BLaER1 (cell line): ENCODE measurements at regions not wholly inside any gene's neighbourhood (a gene's known extent, or its start where the extent isn't known, plus 50 kb on each side); places are given as distances from the start of the nearest gene placed in this dataset.

Experiments used
- H3K27ac ChIP-seq: shearing (Covaris generic); formaldehyde crosslinking; 2 replicates; pipeline ENCODE4 v1.8.1; 2022
- H3K27me3 ChIP-seq: shearing (Covaris generic); formaldehyde crosslinking; 2 replicates; pipeline ENCODE4 v1.8.1; 2022
- H3K36me3 ChIP-seq: shearing (Covaris generic); formaldehyde crosslinking; 2 replicates; pipeline ENCODE4 v1.8.1; 2022
- H3K4me1 ChIP-seq: shearing (Covaris generic); formaldehyde crosslinking; 2 replicates; pipeline ENCODE4 v1.8.1; 2022
- H3K4me2 ChIP-seq: shearing (Covaris generic); formaldehyde crosslinking; 2 replicates; pipeline ENCODE4 v1.8.1; 2022
- H3K4me3 ChIP-seq: shearing (Covaris generic); formaldehyde crosslinking; 2 replicates; pipeline ENCODE4 v1.8.1; 2022
- H3K9ac ChIP-seq: shearing (Covaris generic); formaldehyde crosslinking; 2 replicates; pipeline ENCODE4 v1.8.1; 2022
- H3K9me3 ChIP-seq: shearing (Covaris generic); formaldehyde crosslinking; 2 replicates; pipeline ENCODE4 v1.8.1; 2022
- H4K20me1 ChIP-seq: shearing (Covaris generic); formaldehyde crosslinking; 2 replicates; pipeline ENCODE4 v1.8.1; 2022
- Cebpa-rat ChIP-seq: shearing (Covaris generic); IDR thresholded peaks from 2 replicates; pipeline ENCODE4 v1.8.1; 2022

DNA sequence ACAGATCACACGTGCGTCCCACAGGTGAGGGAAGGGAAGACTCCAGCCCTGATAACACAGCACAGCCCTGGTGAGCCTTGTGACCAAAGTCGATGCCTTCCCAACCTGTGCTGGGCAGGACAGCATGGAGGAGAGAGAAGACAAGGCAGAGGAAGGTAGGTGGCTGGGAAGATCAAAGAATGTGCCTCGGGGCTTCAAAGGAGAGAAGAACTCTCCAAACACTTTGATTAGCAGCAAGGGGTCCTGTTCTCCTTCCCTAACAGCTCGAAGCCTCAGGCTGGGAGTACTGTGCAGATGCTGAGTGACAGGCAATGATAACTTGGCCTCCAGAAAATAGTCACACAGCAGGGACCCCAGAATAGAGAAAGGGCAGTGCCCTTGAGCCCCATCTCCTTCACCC, 288.5 kb downstream of the TCERG1L start:
- H3K36me3 ChIP-seq, result no peaks in the 10 kb centered on the region
- no peaks in the 10 kb centered on the region for H4K20me1 ChIP-seq
- no peak overlapping the region for H3K4me2 ChIP-seq
- no peak for TF ChIP-seq Cebpa-rat
- H3K27ac ChIP-seq, result no peak overlapping the region
- no peak overlapping the region for H3K9ac ChIP-seq
- H3K27me3 ChIP-seq, result no peaks in the 10 kb centered on the region
- H3K4me1 ChIP-seq, result no peaks in the 10 kb centered on the region
- H3K4me3 ChIP-seq, result no peak overlapping the region
- H3K9me3 ChIP-seq, result no peaks in the 10 kb centered on the region

- Histone ChIP-seq H3K36me3 (no peaks in the 10 kb centered on the region), H3K9me3 (no peaks in the 10 kb centered on the region), H3K4me3 (no peak overlapping the region), H3K4me2 (no peak overlapping the region), H3K9ac (no peak overlapping the region), H3K4me1 (no peaks in the 10 kb centered on the region), H3K27me3 (no peaks in the 10 kb centered on the region), H3K27ac (no peak overlapping the region), H4K20me1 (no peaks in the 10 kb centered on the region)
- TF ChIP-seq Cebpa-rat, result no peak
These were observed 287.0 kb downstream of the TCERG1L start for GRCh38 chr10:131024259-131025131.

GRCh38 chr10:131025333-131025732, 286.2 kb downstream of the TCERG1L start:
- H3K27me3 ChIP-seq, result no peaks in the 10 kb centered on the region
- H3K4me2 ChIP-seq, result no peak overlapping the region
- H3K27ac ChIP-seq, result no peak overlapping the region
- H3K4me1 ChIP-seq, result no peaks in the 10 kb centered on the region
- no peak overlapping the region for H3K9ac ChIP-seq
- H4K20me1 ChIP-seq, result no peaks in the 10 kb centered on the region
- no peak for TF ChIP-seq Cebpa-rat
- no peaks in the 10 kb centered on the region for H3K9me3 ChIP-seq
- no peak overlapping the region for H3K4me3 ChIP-seq
- no peaks in the 10 kb centered on the region for H3K36me3 ChIP-seq

DNA sequence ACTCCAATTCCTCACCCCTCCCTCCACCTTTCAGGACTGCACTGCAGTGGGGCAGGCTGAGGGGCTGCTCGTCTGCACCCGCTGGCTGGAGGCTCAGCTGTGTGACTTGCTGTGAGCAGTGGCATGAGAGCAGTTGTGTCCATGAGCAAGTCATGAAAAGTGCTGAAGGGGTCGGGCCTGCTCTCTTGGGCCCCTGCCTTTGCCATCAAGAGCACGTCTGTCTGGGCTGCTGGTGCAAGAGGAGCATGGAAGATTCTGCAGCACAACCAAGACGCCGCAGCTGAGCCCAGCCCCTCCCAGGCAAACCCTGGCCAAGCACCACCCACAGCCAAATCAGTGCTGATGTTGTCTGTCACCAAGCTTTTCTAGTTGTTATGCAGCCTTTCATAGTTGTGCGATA, 284.3 kb downstream of the TCERG1L start:
- H3K4me1 ChIP-seq, result no peaks in the 10 kb centered on the region
- H3K9ac ChIP-seq, result no peak overlapping the region
- H4K20me1 ChIP-seq, result no peaks in the 10 kb centered on the region
- no peak overlapping the region for H3K4me2 ChIP-seq
- no peak overlapping the region for H3K4me3 ChIP-seq
- no peak overlapping the region for H3K27ac ChIP-seq
- no peaks in the 10 kb centered on the region for H3K27me3 ChIP-seq
- no peaks in the 10 kb centered on the region for H3K36me3 ChIP-seq
- H3K9me3 ChIP-seq, result no peaks in the 10 kb centered on the region
- TF ChIP-seq Cebpa-rat, result no peak

- peaks cover 29% of the 10 kb centered on the region for H3K4me1 ChIP-seq
- H3K36me3 ChIP-seq, result no peaks in the 10 kb centered on the region
- no peaks in the 10 kb centered on the region for H4K20me1 ChIP-seq
- H3K4me3 ChIP-seq, result no peak overlapping the region
- no peaks in the 10 kb centered on the region for H3K27me3 ChIP-seq
- H3K27ac ChIP-seq, result no peak overlapping the region
- TF ChIP-seq Cebpa-rat, result no peak
- H3K9ac ChIP-seq, result no peak overlapping the region
- H3K4me2 ChIP-seq, result no peak overlapping the region
- H3K9me3 ChIP-seq, result no peaks in the 10 kb centered on the region
These were observed 280.2 kb downstream of the TCERG1L start for GRCh38 chr10:131031346-131031745.

DNA sequence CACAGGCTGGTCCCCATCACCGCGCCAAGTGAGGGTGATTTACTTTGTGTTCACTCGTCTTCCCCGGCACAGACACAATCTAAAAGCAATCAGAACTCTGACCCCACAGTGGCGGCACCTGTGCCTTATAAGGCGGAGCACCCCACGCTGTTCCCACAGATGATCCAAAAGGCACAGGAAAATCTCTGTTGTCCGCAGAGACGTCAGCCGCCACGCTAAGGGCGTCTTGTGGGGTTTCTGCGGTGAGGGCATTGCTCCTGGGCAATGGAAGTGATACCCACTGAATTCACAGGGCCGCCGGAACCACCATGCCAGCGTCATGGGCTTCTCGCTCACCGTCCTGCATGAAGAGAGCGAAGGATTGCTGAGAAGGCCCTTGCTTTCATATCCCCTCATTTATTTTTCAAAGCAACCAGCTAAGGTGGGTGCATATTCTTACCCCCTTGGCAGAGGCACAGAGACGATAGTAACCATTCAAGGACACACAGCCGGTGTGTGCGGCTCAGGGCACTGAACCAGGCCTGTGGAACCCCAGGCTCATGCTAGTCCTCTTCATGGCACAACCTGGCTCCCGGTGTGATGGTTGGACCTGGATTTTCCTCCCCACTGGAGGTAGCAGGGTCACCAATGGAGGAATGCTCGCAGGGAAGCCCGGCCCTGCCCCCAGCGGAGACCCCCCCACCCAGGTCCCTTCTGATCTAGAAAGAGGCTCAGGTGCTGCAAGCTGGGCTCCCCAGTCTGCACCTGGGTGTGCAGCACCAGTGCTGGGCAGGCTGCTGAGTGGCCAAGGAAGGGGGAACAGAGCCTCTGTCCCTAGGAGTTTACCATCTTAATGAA, 279.0 kb downstream of the TCERG1L start:
- Histone ChIP-seq H3K27ac (no peak overlapping the region), H3K27me3 (no peaks in the 10 kb centered on the region), H3K9me3 (no peaks in the 10 kb centered on the region), H3K36me3 (no peaks in the 10 kb centered on the region), H4K20me1 (no peaks in the 10 kb centered on the region), H3K4me2 (no peak overlapping the region), H3K4me1 (peaks cover 29% of the 10 kb centered on the region), H3K9ac (no peak overlapping the region), H3K4me3 (no peak overlapping the region)
- no peak for TF ChIP-seq Cebpa-rat

GRCh38 chr10:131033166-131034085, 278.1 kb downstream of the TCERG1L start:
- Histone ChIP-seq H3K27me3 (no peaks in the 10 kb centered on the region), H3K9me3 (no peaks in the 10 kb centered on the region)
- TF ChIP-seq Cebpa-rat, result no peak

GRCh38 chr10:131034451-131034850, 277.1 kb downstream of the TCERG1L start:
- no peak overlapping the region for H3K9ac ChIP-seq
- peaks cover 29% of the 10 kb centered on the region for H3K4me1 ChIP-seq
- no peaks in the 10 kb centered on the region for H3K9me3 ChIP-seq
- H3K4me3 ChIP-seq, result no peak overlapping the region
- H3K4me2 ChIP-seq, result peak overlapping the region; percentile 42
- no peaks in the 10 kb centered on the region for H3K27me3 ChIP-seq
- no peak overlapping the region for H3K27ac ChIP-seq
- H4K20me1 ChIP-seq, result no peaks in the 10 kb centered on the region
- TF ChIP-seq Cebpa-rat, result no peak
- no peaks in the 10 kb centered on the region for H3K36me3 ChIP-seq

More at GRCh38 chr10:131033166-131034085, 278.1 kb downstream of the TCERG1L start:
- H3K9ac ChIP-seq, result no peak overlapping the region
- no peak overlapping the region for H3K27ac ChIP-seq
- H3K4me1 ChIP-seq, result peaks cover 29% of the 10 kb centered on the region
- H3K36me3 ChIP-seq, result no peaks in the 10 kb centered on the region
- no peak overlapping the region for H3K4me3 ChIP-seq
- H3K4me2 ChIP-seq, result no peak overlapping the region
- no peaks in the 10 kb centered on the region for H4K20me1 ChIP-seq

DNA sequence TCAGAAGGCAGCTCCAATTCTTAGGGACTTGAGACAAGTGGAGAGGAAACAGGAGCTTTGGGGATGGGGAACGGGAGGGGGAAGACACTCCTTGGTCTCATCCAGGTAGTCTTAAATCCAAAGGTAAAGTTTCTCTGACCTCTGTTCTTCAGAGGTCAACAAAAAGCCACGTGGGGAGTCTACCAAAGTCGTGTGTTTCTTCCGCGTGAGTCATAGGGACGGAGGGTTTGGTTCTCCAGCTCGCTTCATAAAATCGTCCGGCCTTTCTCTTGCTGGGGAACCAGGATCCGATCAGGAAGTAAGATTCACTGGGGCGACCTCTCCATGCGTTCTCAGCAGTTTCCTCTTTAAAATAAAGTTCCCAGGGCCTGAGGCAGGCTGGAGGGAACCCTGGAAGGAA, 275.7 kb downstream of the TCERG1L start:
- no peak overlapping the region for H3K4me3 ChIP-seq
- H3K36me3 ChIP-seq, result no peaks in the 10 kb centered on the region
- no peak overlapping the region for H3K9ac ChIP-seq
- no peak overlapping the region for H3K4me2 ChIP-seq
- no peak for TF ChIP-seq Cebpa-rat
- H3K4me1 ChIP-seq, result peaks cover 29% of the 10 kb centered on the region
- no peaks in the 10 kb centered on the region for H3K27me3 ChIP-seq
- H3K9me3 ChIP-seq, result peaks cover 10% of the 10 kb centered on the region
- H4K20me1 ChIP-seq, result no peaks in the 10 kb centered on the region
- H3K27ac ChIP-seq, result no peak overlapping the region
